ENCODE measurements at regions not wholly inside any gene's neighbourhood (a gene's known extent, or its start where the extent isn't known, plus 50 kb on each side); places are given as distances from the start of the nearest gene placed in this dataset.
"Not testable (repeated sequence)": the region's sequence is repeated elsewhere in the genome, so short reads cannot be mapped to it uniquely, and the experiment has no call there.

- DNase-seq: no peak
These were observed 1133.5 kb downstream of the FAT4 start for GRCh38 chr4:126448086-126448845.

GRCh38 chr4:126451237-126451873 is 1136.6 kb downstream of the FAT4 start:
- no peak for DNase-seq

- no peak for DNase-seq
These were observed 1141.1 kb downstream of the FAT4 start for GRCh38 chr4:126455865-126456264.

- no peak for DNase-seq
These were observed 1144.2 kb downstream of the FAT4 start for GRCh38 chr4:126458993-126459392.

- no peak for DNase-seq
These were observed 1150.6 kb downstream of the FAT4 start for GRCh38 chr4:126465341-126465740.

GRCh38 chr4:126466848-126467247 is 1152.1 kb downstream of the FAT4 start:
- no peak for DNase-seq

- no peak for DNase-seq
These were observed 1153.4 kb downstream of the FAT4 start for GRCh38 chr4:126468144-126468543.

- DNase-seq: no peak
These were observed 1156.1 kb downstream of the FAT4 start for GRCh38 chr4:126470862-126471261.

- DNase-seq: no peak
These were observed 1157.0 kb upstream of the INTU start for GRCh38 chr4:126475730-126476129.

- no peak for DNase-seq
These were observed 1153.0 kb upstream of the INTU start for GRCh38 chr4:126479709-126480108.

GRCh38 chr4:126482311-126482710 is 1150.4 kb upstream of the INTU start:
- no peak for DNase-seq

GRCh38 chr4:126486377-126486776 is 1146.4 kb upstream of the INTU start:
- no peak for DNase-seq

GRCh38 chr4:126489826-126490463 is 1142.8 kb upstream of the INTU start:
- no peak for DNase-seq

GRCh38 chr4:126495163-126495752 is 1137.5 kb upstream of the INTU start:
- DNase-seq: no peak

- no peak for DNase-seq
These were observed 1119.8 kb upstream of the INTU start for GRCh38 chr4:126512979-126513378.

GRCh38 chr4:126513596-126513995 is 1119.2 kb upstream of the INTU start:
- no peak for DNase-seq

GRCh38 chr4:126520731-126521130 is 1112.0 kb upstream of the INTU start:
- DNase-seq: no peak

GRCh38 chr4:126525400-126525799 is 1107.4 kb upstream of the INTU start:
- DNase-seq: not testable (repeated sequence)

GRCh38 chr4:126526335-126526734 is 1106.4 kb upstream of the INTU start:
- DNase-seq: no peak

- DNase-seq: no peak
These were observed 1102.8 kb upstream of the INTU start for GRCh38 chr4:126529997-126530396.

GRCh38 chr4:126530996-126531585 is 1101.7 kb upstream of the INTU start:
- DNase-seq: no peak

- no peak for DNase-seq
These were observed 1100.2 kb upstream of the INTU start for GRCh38 chr4:126532527-126532926.

GRCh38 chr4:126533146-126533805 is 1099.5 kb upstream of the INTU start:
- DNase-seq: no peak

All from NCI-H1092 (cell line).